Skin epidermis (tissue), 12 donors: ENCODE measurements at regions not wholly inside any gene's neighbourhood (a gene's known extent, or its start where the extent isn't known, plus 50 kb on each side); places are given as distances from the start of the nearest gene placed in this dataset.

Experiments used
- H3K27ac ChIP-seq, 21 experiments: fragments of 200-600 bp; sonication (generic) in 11 of 21; one replicate each; pipeline ENCODE4 v1.5.0; 2020; ENCODE audit warnings: mild to moderate bottlenecking in 3 of 21, inconsistent platforms in 2 of 21, moderate library complexity in 2 of 21
- H3K4me3 ChIP-seq, 7 experiments: fragments of 200-600 bp; sonication (generic) in 2 of 7; one replicate each; pipeline ENCODE4 v1.5.0; 2020; ENCODE audit warnings: inconsistent platforms in 2 of 7, mild to moderate bottlenecking in 2 of 7, moderate library complexity in 1 of 7

GRCh38 chr3:26558257-26558656, 64.3 kb upstream of the LRRC3B start:
- H3K27ac ChIP-seq, result no peak overlapping the region
- no peak overlapping the region for H3K4me3 ChIP-seq

- Histone ChIP-seq H3K27ac (no peak overlapping the region), H3K4me3 (no peak overlapping the region)
Measured at GRCh38 chr3:26559227-26559626, 63.3 kb upstream of the LRRC3B start.

GRCh38 chr3:26560081-26560480, 62.5 kb upstream of the LRRC3B start:
- Histone ChIP-seq H3K4me3 (no peak overlapping the region), H3K27ac (no peak overlapping the region)

- Histone ChIP-seq H3K4me3 (no peak overlapping the region), H3K27ac (no peak overlapping the region)
Measured at GRCh38 chr3:26562021-26562768, 60.4 kb upstream of the LRRC3B start.
